Natural killer cell (primary cell): ENCODE measurements at regions not wholly inside any gene's neighbourhood (a gene's known extent, or its start where the extent isn't known, plus 50 kb on each side); places are given as distances from the start of the nearest gene placed in this dataset.

Source experiments
- ATAC-seq, 3 donors: fragments of 150-1000 bp in 2 of 3; fragments of 200-7000 bp in 1 of 3; cut with Tn5 transposase; 1 replicate in 1 of 3; 2 replicates in 2 of 3; pipeline ENCODE4 v1.10.0; 2021; ENCODE audit warnings: mild to moderate bottlenecking in 2 of 3, moderate library complexity in 2 of 3
- DNase-seq, 2 donors: peaks; one replicate each; pipeline versions ENCODE4 v3.0.0 to v3.0.0-alpha.2; 2013 to 2021; ENCODE audit warnings: mixed read lengths in 1 of 2
- H3K27ac ChIP-seq: one replicate; pipeline ENCODE4 v1.5.1; 2013; ENCODE audit warnings: mild to moderate bottlenecking, low read length
- H3K27me3 ChIP-seq: one replicate; pipeline ENCODE4 v1.6.1; 2013; ENCODE audit warnings: low read length; ENCODE audit not compliant: control insufficient read depth, insufficient read depth
- H3K36me3 ChIP-seq: one replicate; pipeline ENCODE4 v1.6.1; 2013; ENCODE audit warnings: low read length; ENCODE audit not compliant: control insufficient read depth, insufficient read depth
- H3K4me1 ChIP-seq: one replicate; pipeline ENCODE4 v1.6.1; 2013; ENCODE audit warnings: low read length; ENCODE audit not compliant: control insufficient read depth, insufficient read depth
- H3K4me3 ChIP-seq: one replicate; pipeline ENCODE4 v1.5.1; 2013; ENCODE audit warnings: low read length
- H3K9me3 ChIP-seq: one replicate; pipeline ENCODE4 v1.6.1; 2013; ENCODE audit warnings: low read length; ENCODE audit not compliant: control insufficient read depth, insufficient read depth
- H3K27ac Mint-ChIP-seq, 2 donors: one replicate each; pipeline ENCODE4 v1.8.0; 2022; ENCODE audit warnings: mild to moderate bottlenecking in 2 of 2, mixed read lengths in 2 of 2, moderate library complexity in 1 of 2
- H3K27me3 Mint-ChIP-seq, 2 donors: one replicate each; pipeline ENCODE4 v1.8.0; 2022; ENCODE audit warnings: low read depth in 2 of 2, mixed read lengths in 2 of 2
- H3K36me3 Mint-ChIP-seq: one replicate; pipeline ENCODE4 v1.8.0; 2022; ENCODE audit warnings: mixed read lengths
- H3K4me1 Mint-ChIP-seq, 2 donors: one replicate each; pipeline ENCODE4 v1.8.0; 2022; ENCODE audit warnings: mixed read lengths in 2 of 2
- H3K4me3 Mint-ChIP-seq: one replicate; pipeline ENCODE4 v1.8.0; 2022; ENCODE audit warnings: mild to moderate bottlenecking, moderate library complexity, mixed read lengths
- H3K9me3 Mint-ChIP-seq, 2 donors: one replicate each; pipeline ENCODE4 v1.8.0; 2022; ENCODE audit warnings: mixed read lengths in 2 of 2
- WGBS: methylation state at CpG from one replicate; pipeline ENCODE4 v1.1.7; 2013; ENCODE audit warnings: missing lambda C conversion rate; ENCODE audit not compliant: insufficient coverage; 5-methylcytosine and 5-hydroxymethylcytosine counted together
- intact Hi-C: fragments of 100-400 bp; cut with micrococcal nuclease; formaldehyde crosslinking; loops from one replicate; pipeline ENCODE4 v1.14.2; 2022
- TF ChIP-seq, protein P1 (sequence below): fragments of 200-600 bp; IDR thresholded peaks from one replicate; pipeline ENCODE4 v1.8.0; 2022; ENCODE audit warnings: antibody characterized with exemption

DNA sequence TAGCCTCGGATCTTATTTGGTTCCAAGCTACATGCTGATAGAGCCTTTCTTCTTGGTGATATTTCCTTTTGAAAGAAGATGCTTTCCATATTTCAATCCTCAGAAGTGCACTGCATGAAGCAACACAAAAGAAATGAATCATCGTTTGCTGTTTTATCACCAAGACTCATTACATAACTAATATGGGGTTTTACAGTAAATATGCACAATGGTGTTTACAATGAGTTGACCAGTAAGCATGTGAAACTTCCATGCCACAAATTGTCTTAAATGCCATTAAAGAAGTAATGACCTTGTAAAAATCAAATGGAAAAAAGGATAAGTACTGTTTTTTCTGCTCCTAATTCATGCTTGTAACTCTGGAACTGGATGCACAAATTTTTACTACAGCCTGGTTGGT lies 1017.0 kb upstream of the GHITM start:
- Histone ChIP-seq H3K27me3 (no peaks in the 10 kb centered on the region), H3K4me1 (no peaks in the 10 kb centered on the region), H3K4me3 (no peak overlapping the region), H3K27ac (no peak overlapping the region), H3K9me3 (no peaks in the 10 kb centered on the region), H3K36me3 (no peaks in the 10 kb centered on the region)
- intact Hi-C loops = no loop called here
- H3K4me1 Mint-ChIP-seq = no peaks in the 10 kb centered on the region
- ATAC-seq = no peak
- no peak overlapping the region for H3K27ac Mint-ChIP-seq
- H3K27me3 Mint-ChIP-seq = no peaks in the 10 kb centered on the region
- H3K36me3 Mint-ChIP-seq = no peaks in the 10 kb centered on the region
- DNase-seq = no peak
- TF ChIP-seq, protein P1, sequence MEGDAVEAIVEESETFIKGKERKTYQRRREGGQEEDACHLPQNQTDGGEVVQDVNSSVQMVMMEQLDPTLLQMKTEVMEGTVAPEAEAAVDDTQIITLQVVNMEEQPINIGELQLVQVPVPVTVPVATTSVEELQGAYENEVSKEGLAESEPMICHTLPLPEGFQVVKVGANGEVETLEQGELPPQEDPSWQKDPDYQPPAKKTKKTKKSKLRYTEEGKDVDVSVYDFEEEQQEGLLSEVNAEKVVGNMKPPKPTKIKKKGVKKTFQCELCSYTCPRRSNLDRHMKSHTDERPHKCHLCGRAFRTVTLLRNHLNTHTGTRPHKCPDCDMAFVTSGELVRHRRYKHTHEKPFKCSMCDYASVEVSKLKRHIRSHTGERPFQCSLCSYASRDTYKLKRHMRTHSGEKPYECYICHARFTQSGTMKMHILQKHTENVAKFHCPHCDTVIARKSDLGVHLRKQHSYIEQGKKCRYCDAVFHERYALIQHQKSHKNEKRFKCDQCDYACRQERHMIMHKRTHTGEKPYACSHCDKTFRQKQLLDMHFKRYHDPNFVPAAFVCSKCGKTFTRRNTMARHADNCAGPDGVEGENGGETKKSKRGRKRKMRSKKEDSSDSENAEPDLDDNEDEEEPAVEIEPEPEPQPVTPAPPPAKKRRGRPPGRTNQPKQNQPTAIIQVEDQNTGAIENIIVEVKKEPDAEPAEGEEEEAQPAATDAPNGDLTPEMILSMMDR = no peak
- WGBS = 70% methylated on average over 1 of the region's 2 CpGs
- no peak overlapping the region for H3K4me3 Mint-ChIP-seq
- H3K9me3 Mint-ChIP-seq = peaks cover 12 to 13% of the 10 kb centered on the region in 2 donors

DNA sequence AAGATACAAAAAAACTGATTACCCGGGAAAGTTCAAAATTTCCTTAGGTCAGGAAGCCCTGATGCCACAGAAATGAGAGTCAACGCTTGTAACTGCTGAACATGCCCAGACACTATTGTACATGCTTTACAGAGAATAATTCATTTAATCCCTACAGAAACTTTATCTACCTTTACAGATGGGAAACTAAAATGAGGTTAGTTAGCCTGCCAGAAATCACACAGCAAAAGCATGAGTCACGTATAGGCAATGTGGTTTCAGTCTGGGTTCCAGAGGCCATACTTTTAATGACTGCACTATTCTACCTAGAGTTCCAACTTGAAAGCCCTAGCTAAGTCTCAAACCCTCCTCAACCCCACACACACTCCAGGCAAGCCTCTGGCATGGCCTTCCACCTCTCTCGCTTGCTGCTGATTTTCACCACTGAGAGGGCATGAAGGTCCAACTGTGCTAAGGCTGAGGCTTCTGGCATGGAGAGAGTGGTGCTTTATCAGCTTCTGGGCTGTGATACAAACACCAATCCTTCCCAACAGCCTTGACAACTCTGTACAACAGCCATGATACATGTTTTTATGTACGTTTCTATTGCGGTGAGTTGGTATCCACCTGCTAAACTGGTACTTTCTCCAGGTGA lies 1011.2 kb upstream of the GHITM start:
- no peaks in the 10 kb centered on the region for H3K9me3 ChIP-seq
- DNase-seq (no peak), ATAC-seq (no peak)
- no peak overlapping the region for H3K27ac ChIP-seq
- Mint-ChIP-seq H3K4me3 (no peak overlapping the region), H3K4me1 (no peaks in the 10 kb centered on the region), H3K9me3 (peaks cover 17 to 20% of the 10 kb centered on the region in 2 donors), H3K36me3 (no peaks in the 10 kb centered on the region), H3K27ac (no peak overlapping the region), H3K27me3 (no peaks in the 10 kb centered on the region)
- H3K36me3 ChIP-seq = no peaks in the 10 kb centered on the region
- WGBS = 93% methylated on average over 6 of the region's 6 CpGs
- intact Hi-C loops = no loop called here
- TF ChIP-seq, protein P1 = no peak
- H3K4me1 ChIP-seq = no peaks in the 10 kb centered on the region
- no peak overlapping the region for H3K4me3 ChIP-seq
- H3K27me3 ChIP-seq = no peaks in the 10 kb centered on the region

DNA sequence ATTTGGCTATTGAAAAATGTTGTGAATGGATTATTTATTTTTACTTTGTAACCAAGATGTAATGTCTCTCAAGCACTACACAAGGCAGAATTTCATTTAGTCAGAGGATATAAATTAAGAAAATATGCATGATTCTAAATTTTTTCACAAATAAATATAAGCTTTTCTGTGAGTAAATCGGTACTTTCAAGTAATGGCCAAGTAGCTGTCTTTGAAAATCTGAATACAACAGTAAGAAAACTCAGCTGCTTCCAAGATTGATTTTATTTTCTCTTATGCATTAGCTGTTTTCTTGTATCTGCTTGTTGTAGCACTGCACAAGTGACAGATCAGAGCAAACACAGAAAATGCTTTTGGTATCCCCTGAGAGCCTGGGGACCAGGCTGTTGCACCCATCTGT lies 998.5 kb upstream of the GHITM start:
- H3K9me3 Mint-ChIP-seq = peaks cover 4 to 6% of the 10 kb centered on the region in 2 donors
- no peak for DNase-seq
- no peaks in the 10 kb centered on the region for H3K36me3 Mint-ChIP-seq
- no peak overlapping the region for H3K4me3 Mint-ChIP-seq
- H3K4me1 ChIP-seq = no peaks in the 10 kb centered on the region
- WGBS = 82% methylated on average over 1 of the region's 1 CpG
- TF ChIP-seq, protein P1 = no peak
- H3K27ac Mint-ChIP-seq = no peak overlapping the region
- H3K9me3 ChIP-seq = peaks cover 3% of the 10 kb centered on the region
- no peaks in the 10 kb centered on the region for H3K27me3 ChIP-seq
- no peak overlapping the region for H3K27ac ChIP-seq
- no peaks in the 10 kb centered on the region for H3K36me3 ChIP-seq
- ATAC-seq = no peak
- no peak overlapping the region for H3K4me3 ChIP-seq
- H3K27me3 Mint-ChIP-seq = no peaks in the 10 kb centered on the region
- intact Hi-C loops = no loop called here
- no peaks in the 10 kb centered on the region for H3K4me1 Mint-ChIP-seq

DNA sequence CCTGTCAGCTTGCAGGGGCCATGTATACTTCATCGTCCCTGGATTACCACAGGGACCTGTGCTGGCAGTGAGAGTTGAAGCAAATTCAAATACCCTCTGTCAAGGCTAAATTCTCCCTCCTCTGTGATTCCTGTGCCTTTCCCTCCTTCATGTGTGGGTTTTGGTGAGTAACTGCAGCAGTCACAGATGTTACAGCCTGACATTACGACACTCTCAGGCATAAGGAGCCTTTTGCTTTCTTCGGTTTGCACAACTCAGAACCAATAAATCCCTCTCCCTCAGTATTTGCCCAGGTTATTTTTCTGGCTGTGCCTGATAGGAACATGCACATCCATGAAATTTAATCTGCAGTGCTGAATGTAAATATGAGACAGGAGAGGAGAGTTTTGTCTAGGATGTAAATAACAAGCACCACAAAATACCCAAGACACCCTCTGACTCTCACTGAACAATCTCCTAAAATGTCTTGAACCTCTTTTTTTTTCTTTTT lies 997.2 kb upstream of the GHITM start:
- Mint-ChIP-seq H3K4me3 (no peak overlapping the region), H3K27ac (no peak overlapping the region), H3K36me3 (no peaks in the 10 kb centered on the region), H3K4me1 (no peaks in the 10 kb centered on the region), H3K27me3 (no peaks in the 10 kb centered on the region), H3K9me3 (peaks cover 4 to 6% of the 10 kb centered on the region in 2 donors)
- WGBS = 91% methylated on average over 2 of the region's 3 CpGs
- H3K27ac ChIP-seq = no peak overlapping the region
- ATAC-seq (no peak), DNase-seq (no peak)
- no peak overlapping the region for H3K4me3 ChIP-seq
- TF ChIP-seq, protein P1 = no peak
- no peaks in the 10 kb centered on the region for H3K4me1 ChIP-seq
- intact Hi-C loops = no loop called here
- peaks cover 3% of the 10 kb centered on the region for H3K9me3 ChIP-seq
- no peaks in the 10 kb centered on the region for H3K36me3 ChIP-seq
- H3K27me3 ChIP-seq = no peaks in the 10 kb centered on the region
